AG09309 (cell line): ENCODE measurements at regions not wholly inside any gene's neighbourhood (a gene's known extent, or its start where the extent isn't known, plus 50 kb on each side); places are given as distances from the start of the nearest gene placed in this dataset.
"Not testable (repeated sequence)": the region's sequence is repeated elsewhere in the genome, so short reads cannot be mapped to it uniquely, and the experiment has no call there.

Experiments used
- DNase-seq: peaks from one replicate; pipeline ENCODE4 v3.0.0-alpha.2; 2010; ENCODE audit warnings: low read depth
- H3K4me3 ChIP-seq: 2 replicates; pipeline ENCODE4 v1.5.1; 2011; ENCODE audit warnings: mild to moderate bottlenecking, low read depth, low read length, moderate library complexity; ENCODE audit not compliant: control insufficient read depth
- CTCF ChIP-seq: IDR thresholded peaks from 2 replicates; pipeline ENCODE4 v1.5.1; 2011; ENCODE audit warnings: mild to moderate bottlenecking, low read depth, low read length, inconsistent platforms; ENCODE audit not compliant: insufficient read depth, control insufficient read depth; ENCODE audit errors: missing control alignments

- no peak for DNase-seq
- H3K4me3 ChIP-seq = no peak overlapping the region
- no peak for TF ChIP-seq CTCF
Measured at GRCh38 chr3:105984837-105985236, 116.0 kb upstream of the CBLB start.

GRCh38 chr3:105986343-105986742, 117.5 kb upstream of the CBLB start:
- DNase-seq, H3K4me3 ChIP-seq: not testable (repeated sequence)

- no peak overlapping the region for H3K4me3 ChIP-seq
- no peak for TF ChIP-seq CTCF
- DNase-seq = no peak
Measured at GRCh38 chr3:105987809-105988208, 119.0 kb upstream of the CBLB start.

GRCh38 chr3:105988540-105989212, 119.9 kb upstream of the CBLB start:
- TF ChIP-seq CTCF = no peak
- DNase-seq = no peak
- H3K4me3 ChIP-seq = no peak overlapping the region

GRCh38 chr3:105996781-105997180, 128.0 kb upstream of the CBLB start:
- TF ChIP-seq CTCF = no peak
- no peak for DNase-seq
- H3K4me3 ChIP-seq = no peak overlapping the region

- no peak for TF ChIP-seq CTCF
- no peak overlapping the region for H3K4me3 ChIP-seq
- DNase-seq = no peak
Measured at GRCh38 chr3:105997466-105997799, 128.6 kb upstream of the CBLB start.

GRCh38 chr3:105997800-105998526, 129.2 kb upstream of the CBLB start:
- no peak for TF ChIP-seq CTCF
- DNase-seq = peak; percentile 86
- H3K4me3 ChIP-seq = peak overlapping the region; percentile 35
